ENCODE measurements at regions not wholly inside any gene's neighbourhood (a gene's known extent, or its start where the extent isn't known, plus 50 kb on each side); places are given as distances from the start of the nearest gene placed in this dataset.

- DNase-seq, result no peak
Observed at GRCh38 chr3:76938962-76939361, 100.9 kb upstream of the ROBO2 start.

GRCh38 chr3:76940181-76940770 lies 99.6 kb upstream of the ROBO2 start:
- DNase-seq, result no peak

GRCh38 chr3:76941376-76941775 lies 98.5 kb upstream of the ROBO2 start:
- no peak for DNase-seq

- no peak for DNase-seq
Observed at GRCh38 chr3:76942101-76942500, 97.8 kb upstream of the ROBO2 start.

GRCh38 chr3:76943058-76943457 lies 96.8 kb upstream of the ROBO2 start:
- DNase-seq, result no peak

- no peak for DNase-seq
Observed at GRCh38 chr3:76943671-76944070, 96.2 kb upstream of the ROBO2 start.

GRCh38 chr3:76949033-76949432 lies 90.9 kb upstream of the ROBO2 start:
- DNase-seq, result no peak

- DNase-seq, result no peak
Observed at GRCh38 chr3:76949462-76949861, 90.4 kb upstream of the ROBO2 start.

GRCh38 chr3:76950590-76950989 lies 89.3 kb upstream of the ROBO2 start:
- DNase-seq, result no peak

- no peak for DNase-seq
Observed at GRCh38 chr3:76954412-76954811, 85.5 kb upstream of the ROBO2 start.

- DNase-seq, result no peak
Observed at GRCh38 chr3:76958274-76958673, 81.6 kb upstream of the ROBO2 start.

GRCh38 chr3:76958861-76959260 lies 81.0 kb upstream of the ROBO2 start:
- no peak for DNase-seq

GRCh38 chr3:76961284-76961683 lies 78.6 kb upstream of the ROBO2 start:
- no peak for DNase-seq

- no peak for DNase-seq
Observed at GRCh38 chr3:76965122-76965725, 74.7 kb upstream of the ROBO2 start.

GRCh38 chr3:76969471-76969870 lies 70.4 kb upstream of the ROBO2 start:
- DNase-seq, result no peak

- no peak for DNase-seq
Observed at GRCh38 chr3:76969996-76970615, 69.8 kb upstream of the ROBO2 start.

- no peak for DNase-seq
Observed at GRCh38 chr3:76972624-76973296, 67.1 kb upstream of the ROBO2 start.

- no peak for DNase-seq
Observed at GRCh38 chr3:76976996-76977395, 62.9 kb upstream of the ROBO2 start.

GRCh38 chr3:76985645-76986044 lies 54.3 kb upstream of the ROBO2 start:
- no peak for DNase-seq

- no peak for DNase-seq
Observed at GRCh38 chr3:76986876-76987474, 52.9 kb upstream of the ROBO2 start.
